NB4 (cell line): ENCODE measurements at regions not wholly inside any gene's neighbourhood (a gene's known extent, or its start where the extent isn't known, plus 50 kb on each side); places are given as distances from the start of the nearest gene placed in this dataset.

Experiments used
- TF ChIP-seq, protein P1 (sequence below): IDR thresholded peaks from one replicate; pipeline ENCODE4 v1.5.1; 2012; ENCODE audit warnings: low read depth, low read length
- TF ChIP-seq, protein P2 (sequence below): IDR thresholded peaks from 2 replicates; pipeline ENCODE4 v1.6.1; 2011; ENCODE audit warnings: low read depth, low read length

DNA sequence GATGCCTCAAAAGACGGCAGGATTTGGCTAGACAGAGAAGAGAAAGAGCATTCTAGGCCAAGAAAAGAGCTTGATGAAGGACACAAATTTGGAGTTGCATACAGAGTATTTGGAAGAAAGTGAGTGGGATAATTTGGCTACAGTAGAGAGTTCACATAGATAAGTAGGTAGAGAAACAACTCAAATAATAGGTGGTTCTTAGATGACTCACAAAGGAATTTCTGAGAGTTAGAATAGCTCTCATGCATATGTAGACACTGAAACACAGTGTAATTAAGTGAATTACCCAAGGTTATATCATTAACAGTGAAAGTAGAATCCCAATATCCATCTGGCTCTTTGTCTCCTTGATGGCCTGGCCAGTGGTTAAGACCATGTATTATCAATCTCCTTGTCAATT, 228.6 kb upstream of the DDI1 start:
- TF ChIP-seq, protein P1, sequence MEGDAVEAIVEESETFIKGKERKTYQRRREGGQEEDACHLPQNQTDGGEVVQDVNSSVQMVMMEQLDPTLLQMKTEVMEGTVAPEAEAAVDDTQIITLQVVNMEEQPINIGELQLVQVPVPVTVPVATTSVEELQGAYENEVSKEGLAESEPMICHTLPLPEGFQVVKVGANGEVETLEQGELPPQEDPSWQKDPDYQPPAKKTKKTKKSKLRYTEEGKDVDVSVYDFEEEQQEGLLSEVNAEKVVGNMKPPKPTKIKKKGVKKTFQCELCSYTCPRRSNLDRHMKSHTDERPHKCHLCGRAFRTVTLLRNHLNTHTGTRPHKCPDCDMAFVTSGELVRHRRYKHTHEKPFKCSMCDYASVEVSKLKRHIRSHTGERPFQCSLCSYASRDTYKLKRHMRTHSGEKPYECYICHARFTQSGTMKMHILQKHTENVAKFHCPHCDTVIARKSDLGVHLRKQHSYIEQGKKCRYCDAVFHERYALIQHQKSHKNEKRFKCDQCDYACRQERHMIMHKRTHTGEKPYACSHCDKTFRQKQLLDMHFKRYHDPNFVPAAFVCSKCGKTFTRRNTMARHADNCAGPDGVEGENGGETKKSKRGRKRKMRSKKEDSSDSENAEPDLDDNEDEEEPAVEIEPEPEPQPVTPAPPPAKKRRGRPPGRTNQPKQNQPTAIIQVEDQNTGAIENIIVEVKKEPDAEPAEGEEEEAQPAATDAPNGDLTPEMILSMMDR: no peak
- TF ChIP-seq, protein P2, sequence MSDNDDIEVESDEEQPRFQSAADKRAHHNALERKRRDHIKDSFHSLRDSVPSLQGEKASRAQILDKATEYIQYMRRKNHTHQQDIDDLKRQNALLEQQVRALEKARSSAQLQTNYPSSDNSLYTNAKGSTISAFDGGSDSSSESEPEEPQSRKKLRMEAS: no peak
